HG03025 (cell line): ENCODE measurements at regions not wholly inside any gene's neighbourhood (a gene's known extent, or its start where the extent isn't known, plus 50 kb on each side); places are given as distances from the start of the nearest gene placed in this dataset.

Experiments used
- ATAC-seq: cut with Tn5 transposase; IDR thresholded peaks from one replicate; pipeline ENCODE4 v1.9.1; 2021; ENCODE audit warnings: mild to moderate bottlenecking, moderate library complexity; ENCODE audit not compliant: unreplicated experiment, low FRiP score

- no peak for ATAC-seq
Measured at GRCh38 chr1:63112155-63112900, 210.0 kb upstream of the FOXD3 start.

GRCh38 chr1:63115527-63115926, 206.8 kb upstream of the FOXD3 start:
- no peak for ATAC-seq

- no peak for ATAC-seq
Measured at GRCh38 chr1:63116016-63116415, 206.4 kb upstream of the FOXD3 start.

GRCh38 chr1:63119575-63120155, 202.7 kb upstream of the FOXD3 start:
- no peak for ATAC-seq

GRCh38 chr1:63122079-63122478, 200.3 kb upstream of the FOXD3 start:
- peak; percentile 55 for ATAC-seq

GRCh38 chr1:63124666-63125191, 197.6 kb upstream of the FOXD3 start:
- ATAC-seq: peak; percentile 65

GRCh38 chr1:63126104-63126503, 196.3 kb upstream of the FOXD3 start:
- ATAC-seq: no peak

GRCh38 chr1:63127376-63127775, 195.0 kb upstream of the FOXD3 start:
- no peak for ATAC-seq

- ATAC-seq: no peak
Measured at GRCh38 chr1:63128556-63128955, 193.8 kb upstream of the FOXD3 start.

- no peak for ATAC-seq
Measured at GRCh38 chr1:63129184-63129583, 193.2 kb upstream of the FOXD3 start.

GRCh38 chr1:63129855-63130254, 192.5 kb upstream of the FOXD3 start:
- no peak for ATAC-seq

GRCh38 chr1:63134501-63135173, 187.7 kb upstream of the FOXD3 start:
- no peak for ATAC-seq

- ATAC-seq: no peak
Measured at GRCh38 chr1:63135174-63135512, 187.2 kb upstream of the FOXD3 start.

- ATAC-seq: no peak
Measured at GRCh38 chr1:63135801-63136200, 186.6 kb upstream of the FOXD3 start.

GRCh38 chr1:63142001-63142400, 180.4 kb upstream of the FOXD3 start:
- ATAC-seq: no peak

GRCh38 chr1:63143482-63143881, 178.9 kb upstream of the FOXD3 start:
- no peak for ATAC-seq

- no peak for ATAC-seq
Measured at GRCh38 chr1:63147783-63148182, 174.6 kb upstream of the FOXD3 start.

GRCh38 chr1:63148825-63149645, 173.3 kb upstream of the FOXD3 start:
- no peak for ATAC-seq

GRCh38 chr1:63152572-63152971, 169.8 kb upstream of the FOXD3 start:
- no peak for ATAC-seq

GRCh38 chr1:63155437-63155836, 166.9 kb upstream of the FOXD3 start:
- ATAC-seq: no peak

- no peak for ATAC-seq
Measured at GRCh38 chr1:63157085-63157484, 165.3 kb upstream of the FOXD3 start.
